SK-N-SH (cell line): ENCODE measurements at regions not wholly inside any gene's neighbourhood (a gene's known extent, or its start where the extent isn't known, plus 50 kb on each side); places are given as distances from the start of the nearest gene placed in this dataset.

Experiments
- CTCF ChIA-PET: fragments of 300-600, 350-600 bp; formaldehyde crosslinking; extraction: SDS; loops from one replicate; lab custom pipeline; 2021; lab: Yijun Ruan, JAX
- POLR2A ChIA-PET: fragments of 350-600 bp; sonication (Branson Sonifier 250); formaldehyde crosslinking; extraction: SDS; loops from one replicate; lab custom pipeline; 2020; ENCODE audit warnings: antibody characterized with exemption, inconsistent platforms; lab: Yijun Ruan, JAX
- DNase-seq: peaks from one replicate; pipeline ENCODE4 v3.0.0; 2012
- H2AFZ ChIP-seq: fragments of 200-600 bp; sonication (generic); 2 replicates; pipeline ENCODE4 v1.8.1; 2016; ENCODE audit warnings: antibody characterized with exemption, mild to moderate bottlenecking, low read depth
- H3F3A ChIP-seq: fragments of 200-600 bp; sonication (generic); replicated peaks from 2 replicates; pipeline ENCODE3; 2016; ENCODE audit warnings: antibody characterized with exemption, mild to moderate bottlenecking; ENCODE audit not compliant: insufficient read depth
- H3K27ac ChIP-seq, 2 experiments: fragments of 200-500 bp in 1 of 2; fragments of 200-600 bp in 1 of 2; sonication (Bioruptor generic) in 1 of 2; sonication (generic), shearing (Covaris generic) in 1 of 2; 2 replicates each; pipeline versions ENCODE4 v1.5.1 to v1.6.1; 2014 to 2016; ENCODE audit warnings: low read depth in 2 of 2, inconsistent platforms in 1 of 2, low read length in 1 of 2, mild to moderate bottlenecking in 1 of 2, mixed read lengths in 1 of 2
- H3K27me3 ChIP-seq: fragments of 200-600 bp; sonication (generic), shearing (Covaris generic); 2 replicates; pipeline ENCODE4 v1.6.1; 2016; ENCODE audit warnings: mixed run types; ENCODE audit not compliant: insufficient read depth
- H3K36me3 ChIP-seq, 2 experiments: fragments of 200-500 bp in 1 of 2; fragments of 200-600 bp in 1 of 2; sonication (Bioruptor generic) in 1 of 2; sonication (generic) in 1 of 2; replicated peaks in 1 of 2; 2 replicates each; pipeline versions ENCODE3 to v1.5.1; 2014 to 2016; ENCODE audit warnings: low read length in 1 of 2, mild to moderate bottlenecking in 1 of 2; ENCODE audit not compliant: insufficient read depth in 2 of 2, control insufficient read depth in 1 of 2
- H3K4me1 ChIP-seq, 2 experiments: fragments of 200-500 bp in 1 of 2; fragments of 200-600 bp in 1 of 2; sonication (Bioruptor generic) in 1 of 2; sonication (generic), shearing (Covaris generic) in 1 of 2; 2 replicates each; pipeline versions ENCODE4 v1.5.1 to v1.6.1; 2014 to 2016; ENCODE audit warnings: low read depth in 1 of 2, low read length in 1 of 2, mixed run types in 1 of 2; ENCODE audit not compliant: insufficient read depth in 2 of 2, control insufficient read depth in 1 of 2
- H3K4me2 ChIP-seq: fragments of 200-600 bp; sonication (generic), shearing (Covaris generic); 2 replicates; pipeline ENCODE4 v1.6.1; 2017; ENCODE audit warnings: mixed run types
- H3K4me3 ChIP-seq, 2 experiments: fragments of 200-500 bp in 1 of 2; fragments of 200-600 bp in 1 of 2; sonication (Bioruptor generic) in 1 of 2; sonication (generic), shearing (Covaris generic) in 1 of 2; 2 replicates each; pipeline versions ENCODE4 v1.5.1 to v1.8.1; 2014 to 2016; ENCODE audit warnings: low read depth in 2 of 2, inconsistent platforms in 1 of 2, low read length in 1 of 2, mild to moderate bottlenecking in 1 of 2, mixed read lengths in 1 of 2, moderate library complexity in 1 of 2
- H3K79me2 ChIP-seq: fragments of 200-600 bp; sonication (generic); 2 replicates; pipeline ENCODE4 v1.8.1; 2017; ENCODE audit warnings: mild to moderate bottlenecking; ENCODE audit not compliant: insufficient read depth
- H3K9ac ChIP-seq: fragments of 200-600 bp; sonication (generic); 2 replicates; pipeline ENCODE4 v1.6.1; 2017; ENCODE audit warnings: mixed run types
- H3K9me2 ChIP-seq: fragments of 200-600 bp; sonication (generic); 2 replicates; pipeline ENCODE4 v1.6.1; 2017; ENCODE audit warnings: mixed run types
- H3K9me3 ChIP-seq: fragments of 200-600 bp; sonication (generic); 2 replicates; pipeline ENCODE4 v1.6.1; 2017; ENCODE audit warnings: mixed run types, mild to moderate bottlenecking, moderate library complexity
- H4K20me1 ChIP-seq: fragments of 200-600 bp; sonication (generic); 2 replicates; pipeline ENCODE4 v1.6.1; 2017; ENCODE audit warnings: mild to moderate bottlenecking, mixed run types; ENCODE audit not compliant: insufficient read depth
- CTCF ChIP-seq: fragments of 200-600 bp; sonication (generic); IDR thresholded peaks from 2 replicates; pipeline ENCODE4 v1.6.1; 2017; ENCODE audit warnings: antibody characterized with exemption, mild to moderate bottlenecking, moderate library complexity
- ELF1 ChIP-seq: IDR thresholded peaks from 2 replicates; pipeline ENCODE4 v1.4.0; 2012
- FOXJ3 ChIP-seq: sonication (generic); formaldehyde crosslinking; IDR thresholded peaks from 2 replicates; pipeline ENCODE4 v1.5.1; 2020; ENCODE audit warnings: mild to moderate bottlenecking, missing genetic modification reagents
- GABPA ChIP-seq: IDR thresholded peaks from 2 replicates; pipeline ENCODE4 v1.4.0; 2012; ENCODE audit warnings: low read depth, mild to moderate bottlenecking
- MEF2A ChIP-seq: IDR thresholded peaks from 2 replicates; pipeline ENCODE4 v1.4.0; 2012; ENCODE audit warnings: low read depth, borderline replicate concordance
- MXI1 ChIP-seq: IDR thresholded peaks from 2 replicates; pipeline ENCODE4 v1.6.1; 2012; ENCODE audit warnings: mild to moderate bottlenecking, low read depth, low read length, improper control_type of control experiment
- NRF1 ChIP-seq: IDR thresholded peaks from 2 replicates; pipeline ENCODE4 v1.6.1; 2012; ENCODE audit warnings: low read depth, mild to moderate bottlenecking, low read length
- PBX3 ChIP-seq: IDR thresholded peaks from 2 replicates; pipeline ENCODE4; 2012
- POLR2AphosphoS5 ChIP-seq: IDR thresholded peaks from 2 replicates; pipeline ENCODE4 v1.6.1; 2012; ENCODE audit warnings: low read depth, low read length
- RAD21 ChIP-seq: IDR thresholded peaks from 2 replicates; pipeline ENCODE4 v1.6.1; 2012; ENCODE audit warnings: mild to moderate bottlenecking, low read length
- RCOR1 ChIP-seq: fragments of 150-350 bp; IDR thresholded peaks from 2 replicates; pipeline ENCODE4 v1.6.1; 2017; ENCODE audit warnings: antibody characterized with exemption, low read length
- RFX5 ChIP-seq: IDR thresholded peaks from 2 replicates; pipeline ENCODE4 v1.6.1; 2012; ENCODE audit warnings: mild to moderate bottlenecking, improper control_type of control experiment, low read length
- RXRA ChIP-seq: IDR thresholded peaks from 2 replicates; pipeline ENCODE4 v1.4.0; 2012; ENCODE audit warnings: low read depth, mild to moderate bottlenecking, borderline replicate concordance
- SMC3 ChIP-seq: IDR thresholded peaks from 2 replicates; pipeline ENCODE4 v1.6.1; 2012; ENCODE audit warnings: low read depth, low read length, improper control_type of control experiment
- TAF1 ChIP-seq: IDR thresholded peaks from 2 replicates; pipeline ENCODE4 v1.6.1; 2012; ENCODE audit warnings: low read depth, mild to moderate bottlenecking, low read length, moderate library complexity, borderline replicate concordance
- YY1 ChIP-seq: IDR thresholded peaks from 2 replicates; pipeline ENCODE4 v1.4.0; 2012; ENCODE audit warnings: low read depth, mild to moderate bottlenecking
- ZBTB33 ChIP-seq: IDR thresholded peaks from 2 replicates; pipeline ENCODE4 v1.4.0; 2012; ENCODE audit warnings: low read depth, borderline replicate concordance
- WGBS: methylation state at CpG from one replicate; pipeline ENCODE4 v1.1.6; 2017; ENCODE audit warnings: low lambda C conversion rate; 5-methylcytosine and 5-hydroxymethylcytosine counted together

DNA sequence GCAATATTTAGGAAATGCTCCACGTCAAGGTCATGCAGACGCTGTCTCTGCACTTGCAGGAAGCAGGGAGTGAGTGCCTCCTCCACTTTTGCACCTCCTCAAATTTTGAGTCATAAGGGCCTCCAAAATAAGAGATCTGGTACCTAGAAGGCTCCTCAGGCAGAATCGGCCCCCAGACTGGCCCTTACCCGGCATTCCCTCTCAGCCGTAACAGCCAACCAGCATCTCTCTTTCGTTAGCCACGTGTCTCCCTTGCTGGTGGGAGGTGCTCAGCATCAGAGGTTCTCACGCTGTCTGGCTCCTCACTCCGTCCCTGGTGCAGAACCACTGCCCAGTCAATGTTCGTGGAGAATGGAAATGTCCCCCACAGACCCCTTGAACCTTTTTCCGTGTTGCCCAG lies 75.3 kb downstream of the ANKRD60 start:
- Histone ChIP-seq H4K20me1 (no peaks in the 10 kb centered on the region), H3K9ac (no peak overlapping the region), H3F3A (no peaks in the 10 kb centered on the region), H3K4me3 (no peak overlapping the region), H3K4me2 (no peak overlapping the region), H3K27ac (no peak overlapping the region), H3K36me3 (no peaks in the 10 kb centered on the region), H3K9me2 (no peaks in the 10 kb centered on the region), H3K79me2 (no peaks in the 10 kb centered on the region), H3K4me1 (peaks cover 0 to 16% of the 10 kb centered on the region in 2 experiments; a peak in 1 of 4 replicates), H2AFZ (no peak overlapping the region), H3K9me3 (no peaks in the 10 kb centered on the region), H3K27me3 (no peaks in the 10 kb centered on the region; the same call in 1 of the 2 replicates)
- no peak for DNase-seq
- POLR2A ChIA-PET: no interaction called here
- CTCF ChIA-PET: interaction anchor here (1.2 kb wide), 1 partner anchor 66 kb away, joined by 3 read pairs; no protein-coding TSS in a partner anchor
- 55% methylated on average over 11 of the region's 11 CpGs for WGBS
- TF ChIP-seq MXI1 (no peak), TAF1 (no peak), RFX5 (no peak), PBX3 (no peak), CTCF (no peak), POLR2AphosphoS5 (no peak), ZBTB33 (no peak), GABPA (no peak), SMC3 (no peak), FOXJ3 (CRISPR knock-in tag) (no peak), RXRA (no peak), MEF2A (no peak), RAD21 (no peak), ELF1 (no peak), NRF1 (no peak), YY1 (no peak), RCOR1 (no peak)
